ENCODE measurements at regions not wholly inside any gene's neighbourhood (a gene's known extent, or its start where the extent isn't known, plus 50 kb on each side); places are given as distances from the start of the nearest gene placed in this dataset.

DNA sequence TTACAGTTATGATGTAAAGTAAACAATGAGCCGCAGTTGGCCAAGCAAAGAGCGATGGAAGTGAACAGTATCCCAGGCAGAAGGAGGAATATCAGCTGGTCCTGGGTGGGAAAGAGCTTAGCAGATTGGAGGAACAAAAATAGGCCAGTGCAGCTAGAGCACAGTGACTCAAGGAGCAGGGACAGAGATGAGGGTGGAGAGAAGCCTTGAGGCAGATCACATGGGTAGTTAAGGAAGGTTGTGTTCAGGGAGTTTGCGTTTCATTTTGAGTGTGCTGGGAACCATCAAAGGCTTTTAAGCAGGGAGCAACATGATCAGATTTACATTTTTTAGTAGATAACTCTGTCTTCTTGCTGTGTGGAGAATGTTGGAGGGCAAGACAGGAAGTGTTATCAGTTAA, 113.6 kb downstream of the OAT start:
- TF ChIP-seq, protein P1, sequence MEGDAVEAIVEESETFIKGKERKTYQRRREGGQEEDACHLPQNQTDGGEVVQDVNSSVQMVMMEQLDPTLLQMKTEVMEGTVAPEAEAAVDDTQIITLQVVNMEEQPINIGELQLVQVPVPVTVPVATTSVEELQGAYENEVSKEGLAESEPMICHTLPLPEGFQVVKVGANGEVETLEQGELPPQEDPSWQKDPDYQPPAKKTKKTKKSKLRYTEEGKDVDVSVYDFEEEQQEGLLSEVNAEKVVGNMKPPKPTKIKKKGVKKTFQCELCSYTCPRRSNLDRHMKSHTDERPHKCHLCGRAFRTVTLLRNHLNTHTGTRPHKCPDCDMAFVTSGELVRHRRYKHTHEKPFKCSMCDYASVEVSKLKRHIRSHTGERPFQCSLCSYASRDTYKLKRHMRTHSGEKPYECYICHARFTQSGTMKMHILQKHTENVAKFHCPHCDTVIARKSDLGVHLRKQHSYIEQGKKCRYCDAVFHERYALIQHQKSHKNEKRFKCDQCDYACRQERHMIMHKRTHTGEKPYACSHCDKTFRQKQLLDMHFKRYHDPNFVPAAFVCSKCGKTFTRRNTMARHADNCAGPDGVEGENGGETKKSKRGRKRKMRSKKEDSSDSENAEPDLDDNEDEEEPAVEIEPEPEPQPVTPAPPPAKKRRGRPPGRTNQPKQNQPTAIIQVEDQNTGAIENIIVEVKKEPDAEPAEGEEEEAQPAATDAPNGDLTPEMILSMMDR (IDR thresholded peaks at IDR 0.05): no peak
- no peak for TF ChIP-seq EP300 (IDR thresholded peaks at IDR 0.05)

Data from gastroesophageal sphincter (tissue), 3 donors.